Uterus (tissue), 2 donors: ENCODE measurements at regions not wholly inside any gene's neighbourhood (a gene's known extent, or its start where the extent isn't known, plus 50 kb on each side); places are given as distances from the start of the nearest gene placed in this dataset.

Experiments used
- CTCF ChIP-seq, 4 experiments: fragments of 200-600 bp in 2 of 4; fragments of 450-650 bp in 2 of 4; sonication (generic) in 2 of 4; IDR thresholded peaks; one replicate each; pipeline ENCODE4 v1.5.1; 2016 to 2019; ENCODE audit warnings: antibody characterized with exemption in 4 of 4, mild to moderate bottlenecking in 2 of 4, moderate library complexity in 1 of 4
- POLR2A ChIP-seq, 2 donors: fragments of 450-650 bp; IDR thresholded peaks; one replicate each; pipeline ENCODE4 v1.6.1; 2016; ENCODE audit warnings: antibody characterized with exemption in 2 of 2, mild to moderate bottlenecking in 1 of 2, moderate library complexity in 1 of 2

- TF ChIP-seq CTCF (IDR thresholded peaks at IDR 0.05) (no peak), POLR2A (IDR thresholded peaks at IDR 0.05) (no peak)
These were observed 298.5 kb upstream of the PCSK5 start for GRCh38 chr9:75591972-75592371.
